Amygdala (tissue), 56 donors: ENCODE measurements at regions not wholly inside any gene's neighbourhood (a gene's known extent, or its start where the extent isn't known, plus 50 kb on each side); places are given as distances from the start of the nearest gene placed in this dataset.

Experiments used
- DNase-seq, 56 donors: peaks; one replicate each; lab custom pipeline; 2025; lab: John Stamatoyannopoulos, UW

DNA sequence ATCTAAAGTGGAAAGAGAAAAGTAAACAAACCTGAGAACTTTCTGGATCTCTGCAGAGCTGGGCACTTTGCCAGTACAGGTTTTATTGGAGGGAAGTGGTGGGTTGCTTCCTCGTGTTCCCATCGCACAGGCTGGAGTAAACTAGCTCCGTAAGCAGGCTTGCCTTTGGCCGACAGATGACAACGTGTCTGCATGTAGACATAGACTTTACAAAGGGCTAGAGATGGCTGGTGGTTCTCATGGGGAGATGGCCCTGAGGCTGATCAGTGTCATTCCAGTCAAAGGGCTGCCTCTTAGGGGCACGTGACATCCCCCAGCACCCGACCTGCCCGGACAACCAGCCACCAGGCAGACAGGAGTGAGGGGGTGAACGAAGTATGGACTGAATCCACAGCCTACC, 98.8 kb downstream of the YTHDF1 start:
- DNase-seq = no peak

GRCh38 chr20:63116412-63117106, 99.4 kb downstream of the YTHDF1 start:
- DNase-seq = peak in 2 of 56 donors; percentile 14 to 31

DNA sequence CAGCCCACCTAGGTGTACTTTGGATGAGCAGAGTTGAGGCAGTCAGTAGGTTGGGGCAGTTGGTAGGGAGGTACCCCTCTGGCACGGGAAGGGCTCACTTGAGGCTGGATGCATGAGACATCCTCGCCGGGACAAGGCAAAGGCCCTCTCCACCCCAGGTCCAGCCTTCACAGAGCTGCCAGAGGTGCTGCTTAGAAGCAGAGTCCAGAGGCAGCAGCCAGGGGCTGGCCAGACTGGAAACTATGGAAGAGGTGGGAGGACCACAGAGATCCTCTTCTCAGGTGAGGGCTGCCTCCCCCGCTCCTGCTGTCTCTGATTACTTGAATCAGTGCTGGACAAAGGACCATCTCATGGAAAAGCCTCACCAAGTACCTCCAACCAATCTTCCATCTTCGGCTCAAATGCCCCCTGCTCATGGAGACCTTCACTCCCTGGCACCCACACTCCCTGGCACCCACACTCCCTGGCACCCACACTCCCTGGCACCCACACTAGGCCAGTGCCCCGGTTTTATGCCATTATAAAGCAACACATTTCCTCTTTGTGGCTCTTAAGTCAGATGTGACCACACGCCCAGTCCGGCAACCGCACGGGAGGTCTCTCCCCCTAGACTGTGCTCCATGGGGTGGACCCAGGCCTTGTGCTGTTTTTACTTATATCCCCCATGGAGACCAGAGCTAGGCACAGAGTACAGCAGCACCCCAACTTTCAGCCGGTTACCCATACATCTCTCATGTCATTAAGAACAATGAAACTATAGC, 100.1 kb downstream of the YTHDF1 start:
- no peak for DNase-seq

- peak in 1 of 56 donors; percentile 30 for DNase-seq
These were observed 101.1 kb downstream of the YTHDF1 start for GRCh38 chr20:63114693-63115311.

DNA sequence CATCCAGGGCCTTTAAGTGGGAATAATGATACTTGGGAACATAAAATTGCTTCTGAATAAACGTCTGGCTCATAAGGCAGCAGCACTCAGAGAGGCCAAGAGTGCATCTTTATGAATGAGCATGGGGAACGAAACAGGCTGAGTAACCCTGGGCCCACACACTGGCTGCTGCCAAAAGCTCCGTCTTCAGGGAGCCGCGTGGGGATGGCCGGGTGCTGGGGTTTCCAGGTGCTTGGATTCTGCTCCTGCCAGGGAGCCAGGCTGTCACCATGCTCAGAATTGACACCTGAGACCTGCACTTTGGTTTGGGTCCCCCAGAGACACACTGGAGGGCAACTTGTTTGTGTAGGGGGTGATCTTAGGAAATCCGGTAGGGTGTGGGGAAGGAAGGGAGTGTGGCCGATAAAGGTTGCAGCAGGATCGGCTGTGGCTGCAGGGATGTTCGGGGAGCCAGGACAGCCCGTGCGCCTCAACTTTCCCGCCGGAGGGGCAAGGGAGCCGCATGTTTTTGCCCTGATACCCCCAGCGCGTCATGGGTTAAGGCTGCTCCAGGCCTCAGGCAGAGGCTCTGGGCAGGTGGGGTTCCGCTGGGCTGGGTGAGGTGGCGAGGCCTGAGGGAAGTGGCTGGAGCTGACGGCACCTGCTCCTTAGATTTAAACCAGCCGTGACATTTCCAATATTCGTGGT, 101.8 kb downstream of the YTHDF1 start:
- no peak for DNase-seq

GRCh38 chr20:63112491-63113219, 103.3 kb downstream of the YTHDF1 start:
- DNase-seq = no peak

GRCh38 chr20:63108247-63108646, 101.5 kb upstream of the BHLHE23 start:
- DNase-seq = no peak

GRCh38 chr20:63107449-63108200, 100.9 kb upstream of the BHLHE23 start:
- DNase-seq = no peak

DNA sequence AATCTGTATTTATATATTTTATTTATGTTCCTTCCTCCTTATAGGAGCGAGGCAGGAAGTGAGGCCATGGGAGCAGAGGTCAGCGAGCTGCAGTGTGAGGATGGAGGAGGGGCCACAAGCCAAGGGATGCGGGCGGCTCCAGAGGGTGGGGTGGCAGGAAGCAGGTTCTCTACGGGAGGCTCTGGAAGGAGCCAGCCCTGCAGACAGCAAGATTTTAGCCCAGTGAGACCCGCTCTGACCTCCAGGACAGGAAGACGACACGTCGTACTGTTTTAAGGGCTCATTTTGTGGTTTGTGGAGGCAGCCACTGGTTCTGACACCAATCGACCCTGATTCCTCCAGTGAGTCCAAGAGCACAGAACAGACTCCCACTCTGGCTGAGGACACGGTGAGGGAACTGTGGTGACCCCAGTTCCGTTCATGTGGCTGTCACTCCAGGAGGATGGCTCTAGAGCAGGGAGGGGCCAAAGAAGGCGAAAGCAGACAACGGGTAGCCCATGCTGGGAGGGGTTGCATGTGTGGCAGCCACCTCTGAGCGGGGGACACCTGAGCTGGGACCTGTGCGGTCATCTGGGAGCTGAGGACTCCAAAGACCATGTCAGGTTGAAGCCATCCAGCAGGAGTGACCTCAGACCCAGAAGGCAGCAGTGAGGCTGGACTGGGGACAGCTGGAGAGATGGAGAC, 100.1 kb upstream of the BHLHE23 start:
- DNase-seq = no peak

DNA sequence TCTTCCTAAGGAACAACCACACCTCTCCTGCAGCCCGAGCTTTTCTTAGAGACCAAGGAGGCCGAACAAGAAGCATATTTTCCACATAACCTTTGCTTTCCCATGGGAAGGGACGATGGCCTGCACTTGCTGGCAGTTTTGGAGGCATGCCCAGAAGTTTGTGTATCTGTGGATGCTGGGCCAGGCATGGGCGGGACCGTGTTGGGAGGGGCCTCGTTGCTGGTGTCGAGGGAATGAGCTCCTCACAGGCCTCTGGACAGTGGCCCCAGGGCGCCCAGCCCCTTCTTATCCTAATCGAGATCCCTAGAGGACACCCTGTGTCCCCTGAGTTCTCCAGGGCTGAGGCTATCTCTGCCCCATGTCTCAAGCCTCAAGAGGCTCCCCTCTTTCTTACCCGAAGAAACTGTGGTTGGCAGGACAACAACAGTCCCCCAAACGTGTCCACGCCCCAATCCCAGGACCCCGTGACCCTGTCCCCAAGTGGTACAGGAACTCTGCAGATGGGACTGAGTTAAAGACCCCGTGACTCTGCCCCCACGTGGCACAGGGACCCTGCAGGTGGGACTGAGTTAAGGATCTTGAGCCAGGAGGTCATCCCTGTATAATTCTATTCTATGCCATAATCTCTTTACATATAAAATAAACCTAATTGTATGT, 99.5 kb upstream of the BHLHE23 start:
- DNase-seq = peak in 1 of 56 donors; percentile 7

DNA sequence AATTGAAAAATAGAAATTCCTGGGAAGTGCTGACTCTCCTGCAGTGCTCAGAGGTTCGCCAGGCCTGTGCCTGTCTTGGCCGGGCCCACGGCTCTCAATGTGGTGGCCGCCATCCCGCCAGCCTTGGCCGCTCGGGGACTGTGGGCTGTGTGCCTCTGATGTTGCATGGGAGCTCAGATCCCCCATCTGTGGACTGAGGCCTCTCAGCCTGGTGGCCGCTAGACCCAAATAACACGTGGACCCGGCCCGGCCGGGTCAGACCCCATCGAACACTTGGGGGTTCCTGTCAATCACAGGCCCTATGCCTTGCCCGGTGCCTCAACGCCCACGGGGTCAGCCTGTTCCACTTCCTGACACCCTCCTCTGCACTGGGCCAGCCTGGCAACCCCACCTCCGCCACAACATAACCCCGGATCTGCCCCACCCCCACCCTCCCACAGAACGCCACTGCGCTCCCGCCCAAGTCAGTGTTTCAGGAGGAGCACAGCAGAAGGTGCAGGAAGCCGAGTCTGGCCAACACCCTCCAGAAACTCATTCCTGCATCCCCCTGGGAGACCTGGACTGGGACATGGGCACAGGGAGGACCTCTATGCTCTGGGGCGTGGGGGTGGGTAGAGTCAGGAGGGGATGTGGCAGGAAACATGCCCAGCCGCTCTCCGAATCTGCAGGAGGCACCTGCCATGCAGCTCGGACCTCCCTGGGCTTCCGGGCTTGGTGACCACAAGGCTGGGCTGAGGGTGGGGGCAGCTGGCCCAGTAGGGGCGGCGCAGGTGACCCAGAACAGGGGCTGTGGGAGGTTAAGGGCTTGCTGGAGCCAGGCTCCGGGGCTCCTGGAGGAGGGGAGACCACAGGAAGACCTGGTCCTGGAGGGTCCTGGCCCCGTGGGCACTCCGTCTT, 98.7 kb upstream of the BHLHE23 start:
- DNase-seq = no peak

DNA sequence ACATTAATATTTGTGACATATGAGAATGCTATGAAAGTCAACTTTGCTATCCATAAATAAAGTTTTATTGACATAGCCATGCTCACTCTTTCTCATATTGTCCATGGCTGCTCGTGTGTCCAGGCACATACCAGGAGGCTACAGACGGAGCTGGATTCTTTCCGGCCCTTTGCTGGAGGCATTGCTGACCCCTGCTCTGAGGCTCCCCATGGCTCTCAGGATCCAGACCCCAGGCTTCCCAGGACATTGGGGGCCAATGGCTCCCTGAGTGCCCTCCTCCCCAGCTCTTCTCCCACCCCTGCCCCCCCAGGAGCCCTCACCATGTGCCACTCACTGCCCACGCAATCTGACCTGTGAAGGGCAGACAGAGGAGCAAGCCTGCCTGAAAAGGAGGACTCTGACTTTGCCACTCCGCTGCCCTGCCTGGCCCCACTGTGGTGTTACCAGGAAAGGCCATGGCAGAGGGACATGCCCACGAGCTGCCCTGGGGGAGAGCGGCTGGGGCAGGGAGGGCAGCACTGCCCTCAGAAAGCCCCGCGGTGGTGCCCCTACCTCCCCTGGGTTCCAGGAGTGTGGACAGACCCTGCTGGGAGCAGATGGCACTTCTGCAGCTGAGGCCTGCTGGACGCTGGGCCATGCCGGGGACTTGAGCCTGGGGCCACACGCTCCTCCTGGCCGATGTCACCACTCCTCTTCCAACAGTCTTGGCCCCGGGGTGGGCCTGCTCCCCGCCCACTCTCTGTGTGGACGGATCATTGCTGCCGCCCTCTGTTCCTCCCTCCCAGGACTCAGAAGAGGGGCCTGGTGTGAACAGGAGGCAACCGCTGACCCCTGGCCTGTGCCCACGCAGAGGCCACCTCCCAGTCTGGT, 97.8 kb upstream of the BHLHE23 start:
- DNase-seq = no peak

DNA sequence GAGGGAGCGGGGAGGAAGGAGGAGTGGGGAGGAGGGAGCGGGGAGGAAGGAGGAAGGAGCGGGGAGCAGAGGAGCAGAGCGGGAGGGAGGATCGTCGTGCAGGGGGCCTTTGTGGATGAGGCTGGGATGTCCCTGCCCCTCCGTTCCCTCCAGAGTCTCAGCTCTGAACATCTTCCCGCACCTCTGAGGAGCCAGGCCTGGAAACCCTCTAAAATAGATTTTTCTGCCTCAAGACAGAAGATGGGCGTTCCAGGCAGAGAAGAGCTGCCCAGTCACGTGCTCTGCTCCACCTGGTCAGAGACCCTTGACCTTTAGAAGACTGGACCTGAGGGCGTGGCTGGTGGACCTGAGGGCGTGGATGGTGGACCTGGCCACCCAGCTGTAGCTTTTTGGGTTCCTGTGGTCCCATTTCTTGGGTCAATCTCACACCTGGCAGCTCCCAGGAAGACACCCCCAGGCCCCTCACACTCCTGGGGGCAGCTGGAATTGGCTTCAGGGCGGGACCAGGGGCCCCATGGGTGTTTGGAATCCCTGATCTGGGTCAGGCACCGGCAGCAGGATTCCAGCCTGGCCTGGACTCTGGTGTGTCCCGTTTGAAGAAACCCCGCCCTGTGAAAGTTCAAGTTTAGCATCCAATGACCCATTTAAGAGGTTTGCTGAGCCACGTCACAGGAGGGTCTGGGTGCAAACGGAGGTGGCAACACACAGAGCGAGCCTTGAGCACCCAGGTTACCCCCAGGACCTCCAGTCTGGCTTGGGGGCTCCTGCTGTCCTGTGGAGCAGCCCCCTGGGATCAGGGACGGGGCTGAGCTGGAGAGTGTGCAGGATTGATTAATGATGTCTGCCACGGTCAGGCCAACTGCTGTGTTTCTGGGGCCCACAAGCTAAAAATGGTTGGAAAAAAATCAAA, 96.9 kb upstream of the BHLHE23 start:
- no peak for DNase-seq

DNA sequence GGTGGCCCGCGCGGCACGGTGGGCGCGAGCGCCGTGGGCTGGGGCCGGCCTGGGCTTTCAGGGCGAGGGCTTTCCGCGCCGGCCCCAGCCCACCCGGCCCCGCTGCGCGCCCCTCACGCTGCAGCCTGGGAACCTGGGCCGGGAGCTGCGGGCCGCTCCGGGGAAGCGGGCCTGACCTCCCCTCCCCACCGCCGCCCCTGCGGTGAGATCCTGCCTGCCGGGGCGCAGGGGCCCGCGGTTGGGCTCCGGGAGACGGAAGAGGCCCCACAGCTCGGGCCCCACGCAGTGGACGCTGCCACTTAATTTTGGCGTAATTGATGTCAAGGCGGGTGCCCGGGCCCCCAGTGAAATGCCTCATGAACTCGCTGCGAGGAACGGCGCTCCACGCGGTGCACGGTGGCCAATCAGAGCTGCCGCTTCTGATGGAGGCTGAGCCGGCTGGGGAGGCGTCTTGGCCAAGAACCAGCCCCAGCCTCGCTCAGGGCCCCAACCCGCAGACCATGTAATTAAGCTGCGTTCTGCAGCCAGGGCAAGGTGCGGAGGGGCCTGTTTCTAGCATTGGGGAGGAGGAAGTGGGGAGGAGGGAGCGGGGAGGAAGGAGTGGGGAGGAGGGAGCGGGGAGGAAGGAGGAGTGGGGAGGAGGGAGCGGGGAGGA, 96.1 kb upstream of the BHLHE23 start:
- DNase-seq = peak in 17 of 56 donors; percentile 4 to 54 (median 25)
